Esophagus muscularis mucosa (tissue), 4 donors: ENCODE measurements at regions not wholly inside any gene's neighbourhood (a gene's known extent, or its start where the extent isn't known, plus 50 kb on each side); places are given as distances from the start of the nearest gene placed in this dataset.

Experiments used
- EP300 ChIP-seq: sonication (generic); formaldehyde crosslinking; IDR thresholded peaks from one replicate; pipeline ENCODE4 v1.6.1; 2017; ENCODE audit warnings: antibody characterized with exemption
- POLR2AphosphoS5 ChIP-seq, 2 donors: sonication (generic); formaldehyde crosslinking; IDR thresholded peaks; one replicate each; pipeline ENCODE4 v1.6.1; 2017; ENCODE audit warnings: antibody characterized with exemption in 2 of 2
- TF ChIP-seq, protein P1 (sequence below), 3 experiments: fragments of 200-600 bp in 2 of 3; fragments of 450-650 bp in 1 of 3; sonication (generic) in 2 of 3; IDR thresholded peaks; one replicate each; pipeline ENCODE4 v1.5.1; 2017 to 2019; ENCODE audit warnings: antibody characterized with exemption in 3 of 3, mild to moderate bottlenecking in 2 of 3, moderate library complexity in 1 of 3

DNA sequence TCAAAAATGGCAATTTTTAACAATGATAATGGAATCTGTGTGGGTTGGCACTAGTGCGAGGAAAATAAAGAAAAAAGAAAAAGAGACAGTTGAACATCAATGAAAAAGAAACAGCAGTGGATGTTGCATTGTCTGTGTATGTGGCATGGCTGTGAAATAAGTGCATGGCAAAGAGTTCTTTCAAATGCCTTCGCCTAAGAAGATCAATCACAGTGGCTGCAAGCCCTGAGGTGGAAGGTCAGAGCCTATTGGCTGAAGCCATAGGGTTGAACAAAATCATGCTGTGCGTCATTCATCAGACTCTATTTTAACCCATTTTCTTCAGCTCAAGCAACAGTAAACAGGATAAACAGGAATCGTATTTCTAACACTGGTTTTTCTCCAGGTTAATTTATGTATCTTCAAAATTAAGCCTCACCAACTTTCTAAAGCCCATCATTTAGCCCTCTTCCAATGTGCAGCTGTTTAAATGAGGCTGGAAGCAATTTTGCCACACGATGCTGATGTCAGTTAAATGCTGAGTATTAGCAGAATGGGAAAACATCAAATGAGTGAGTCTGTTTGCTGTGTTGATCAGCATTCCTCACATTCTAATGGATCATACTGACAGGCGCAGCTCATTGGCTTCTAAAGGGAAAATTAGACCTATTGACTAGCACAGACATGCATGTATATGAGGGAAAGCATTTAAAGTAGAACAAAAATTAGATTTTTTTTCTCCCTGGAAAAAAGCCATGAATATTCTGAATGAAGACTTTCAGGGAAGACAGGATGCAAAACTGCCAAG, 955.9 kb upstream of the EYS start:
- TF ChIP-seq EP300 (no peak), POLR2AphosphoS5 (IDR thresholded peaks at IDR 0.05) (no peak)
- TF ChIP-seq, protein P1, sequence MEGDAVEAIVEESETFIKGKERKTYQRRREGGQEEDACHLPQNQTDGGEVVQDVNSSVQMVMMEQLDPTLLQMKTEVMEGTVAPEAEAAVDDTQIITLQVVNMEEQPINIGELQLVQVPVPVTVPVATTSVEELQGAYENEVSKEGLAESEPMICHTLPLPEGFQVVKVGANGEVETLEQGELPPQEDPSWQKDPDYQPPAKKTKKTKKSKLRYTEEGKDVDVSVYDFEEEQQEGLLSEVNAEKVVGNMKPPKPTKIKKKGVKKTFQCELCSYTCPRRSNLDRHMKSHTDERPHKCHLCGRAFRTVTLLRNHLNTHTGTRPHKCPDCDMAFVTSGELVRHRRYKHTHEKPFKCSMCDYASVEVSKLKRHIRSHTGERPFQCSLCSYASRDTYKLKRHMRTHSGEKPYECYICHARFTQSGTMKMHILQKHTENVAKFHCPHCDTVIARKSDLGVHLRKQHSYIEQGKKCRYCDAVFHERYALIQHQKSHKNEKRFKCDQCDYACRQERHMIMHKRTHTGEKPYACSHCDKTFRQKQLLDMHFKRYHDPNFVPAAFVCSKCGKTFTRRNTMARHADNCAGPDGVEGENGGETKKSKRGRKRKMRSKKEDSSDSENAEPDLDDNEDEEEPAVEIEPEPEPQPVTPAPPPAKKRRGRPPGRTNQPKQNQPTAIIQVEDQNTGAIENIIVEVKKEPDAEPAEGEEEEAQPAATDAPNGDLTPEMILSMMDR (IDR thresholded peaks at IDR 0.05): no peak
